ENCODE measurements at regions not wholly inside any gene's neighbourhood (a gene's known extent, or its start where the extent isn't known, plus 50 kb on each side); places are given as distances from the start of the nearest gene placed in this dataset.

- TF ChIP-seq EP300 (IDR thresholded peaks at IDR 0.05) (no peak), CTCF (IDR thresholded peaks at IDR 0.05) (no peak), POLR2A (IDR thresholded peaks at IDR 0.05) (no peak)
Observed at GRCh38 chr9:99515093-99515492, 293.0 kb downstream of the SEC61B start.
